Epithelial cell of esophagus (primary cell): ENCODE measurements at regions not wholly inside any gene's neighbourhood (a gene's known extent, or its start where the extent isn't known, plus 50 kb on each side); places are given as distances from the start of the nearest gene placed in this dataset.

ENCODE experiments used
- DNase-seq: peaks from one replicate; pipeline ENCODE4 v3.0.0; 2010; ENCODE audit warnings: low read depth
- H3K4me3 ChIP-seq: 2 replicates; pipeline ENCODE4 v1.5.1; 2011; ENCODE audit warnings: mild to moderate bottlenecking, low read length, control low read depth
- TF ChIP-seq, protein P1 (sequence below): IDR thresholded peaks from 2 replicates; pipeline ENCODE4 v1.5.1; 2011; ENCODE audit warnings: low read depth, mild to moderate bottlenecking, low read length, control low read depth, inconsistent platforms; ENCODE audit not compliant: insufficient read depth; ENCODE audit errors: missing control alignments

DNA sequence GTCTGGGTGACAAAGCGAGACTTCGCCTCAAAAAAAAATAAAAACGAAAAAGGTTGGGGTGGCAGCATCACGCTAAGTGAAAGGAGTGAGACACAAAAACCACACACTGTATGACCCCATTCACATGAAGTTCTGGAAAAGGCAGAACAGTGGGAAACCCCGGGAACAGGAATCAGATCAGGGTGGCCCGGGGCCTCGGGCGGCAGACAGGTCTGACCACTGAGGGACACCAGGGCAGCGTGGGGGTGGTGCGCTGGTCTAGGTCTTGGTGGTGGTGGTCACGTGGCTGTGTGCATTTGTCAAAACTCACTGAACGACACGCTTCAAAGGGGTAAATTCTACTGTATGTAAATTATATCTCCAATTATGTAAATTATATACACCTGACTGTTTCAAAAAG is 79.7 kb upstream of the PRR20G start:
- no peak for DNase-seq
- TF ChIP-seq, protein P1, sequence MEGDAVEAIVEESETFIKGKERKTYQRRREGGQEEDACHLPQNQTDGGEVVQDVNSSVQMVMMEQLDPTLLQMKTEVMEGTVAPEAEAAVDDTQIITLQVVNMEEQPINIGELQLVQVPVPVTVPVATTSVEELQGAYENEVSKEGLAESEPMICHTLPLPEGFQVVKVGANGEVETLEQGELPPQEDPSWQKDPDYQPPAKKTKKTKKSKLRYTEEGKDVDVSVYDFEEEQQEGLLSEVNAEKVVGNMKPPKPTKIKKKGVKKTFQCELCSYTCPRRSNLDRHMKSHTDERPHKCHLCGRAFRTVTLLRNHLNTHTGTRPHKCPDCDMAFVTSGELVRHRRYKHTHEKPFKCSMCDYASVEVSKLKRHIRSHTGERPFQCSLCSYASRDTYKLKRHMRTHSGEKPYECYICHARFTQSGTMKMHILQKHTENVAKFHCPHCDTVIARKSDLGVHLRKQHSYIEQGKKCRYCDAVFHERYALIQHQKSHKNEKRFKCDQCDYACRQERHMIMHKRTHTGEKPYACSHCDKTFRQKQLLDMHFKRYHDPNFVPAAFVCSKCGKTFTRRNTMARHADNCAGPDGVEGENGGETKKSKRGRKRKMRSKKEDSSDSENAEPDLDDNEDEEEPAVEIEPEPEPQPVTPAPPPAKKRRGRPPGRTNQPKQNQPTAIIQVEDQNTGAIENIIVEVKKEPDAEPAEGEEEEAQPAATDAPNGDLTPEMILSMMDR = no peak
- H3K4me3 ChIP-seq = no peak overlapping the region

DNA sequence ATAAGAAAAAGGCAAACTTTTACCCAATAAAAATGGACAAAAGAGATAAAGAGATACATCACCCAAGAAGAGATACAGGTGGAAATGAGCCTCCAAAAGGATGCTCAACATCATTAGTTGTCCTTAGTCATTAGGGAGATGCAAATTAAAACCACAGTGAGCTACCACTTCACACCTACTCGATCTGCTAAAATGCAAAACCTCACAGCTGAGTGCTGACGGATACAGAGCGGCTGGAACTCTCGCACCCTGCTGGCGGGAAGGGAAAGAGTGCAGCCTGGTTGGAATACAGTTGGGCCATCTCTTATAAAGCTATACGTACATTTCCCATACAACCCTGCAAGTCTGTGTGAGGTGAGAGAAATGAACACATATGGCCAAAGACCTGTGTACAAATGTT is 78.5 kb upstream of the PRR20G start:
- no peak overlapping the region for H3K4me3 ChIP-seq
- TF ChIP-seq, protein P1 = no peak
- no peak for DNase-seq

DNA sequence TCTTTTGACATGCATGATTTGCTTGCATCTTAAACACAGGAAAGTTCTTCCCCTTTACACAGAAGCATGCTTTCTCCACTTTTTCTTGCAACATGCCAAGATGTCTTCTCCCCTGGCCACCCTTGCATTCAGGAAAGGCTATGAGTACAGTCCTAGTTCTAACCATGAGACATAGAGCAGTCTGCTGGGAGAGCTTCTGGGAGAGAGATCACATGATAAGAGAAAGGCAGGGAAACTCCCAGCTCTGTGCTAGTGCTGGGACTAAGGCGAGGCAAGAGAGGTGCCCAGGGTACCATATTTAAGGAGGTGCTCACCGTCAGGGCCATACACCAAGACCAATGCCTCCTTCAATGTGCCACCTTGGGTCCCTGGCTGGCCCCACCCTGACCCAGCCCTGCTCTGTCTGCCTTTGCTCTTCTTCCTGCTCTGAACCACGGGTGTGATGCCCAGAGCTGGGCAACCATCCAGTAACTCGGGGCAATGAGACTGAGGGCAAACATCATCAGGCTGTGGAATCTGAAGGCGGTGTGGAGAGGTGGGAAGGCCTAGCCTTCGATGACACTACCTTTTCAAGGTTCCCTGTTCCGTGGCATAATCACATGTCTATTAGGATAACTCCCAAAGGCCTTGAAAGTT is 77.4 kb upstream of the PRR20G start:
- H3K4me3 ChIP-seq = no peak overlapping the region
- DNase-seq = no peak
- TF ChIP-seq, protein P1 = no peak

DNA sequence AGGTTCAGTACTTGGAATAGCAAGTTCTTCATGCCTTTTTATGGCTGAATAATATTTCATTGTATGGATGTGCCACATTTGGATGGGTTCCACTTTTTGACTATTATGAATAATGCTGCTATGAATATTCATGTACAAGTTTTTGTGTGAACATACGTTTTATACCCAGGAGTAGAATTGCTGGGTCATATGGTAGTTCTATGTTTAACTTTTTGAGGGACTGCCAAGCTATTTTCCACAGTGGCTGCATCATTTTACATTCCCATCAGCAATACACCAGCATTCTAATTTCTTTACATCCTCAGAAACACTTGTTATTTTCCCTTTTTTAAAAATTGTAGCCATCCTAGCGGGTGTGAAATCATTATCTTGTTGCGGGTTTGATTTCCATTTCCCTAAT is 76.0 kb upstream of the PRR20G start:
- no peak overlapping the region for H3K4me3 ChIP-seq
- TF ChIP-seq, protein P1 = no peak
- DNase-seq = no peak

DNA sequence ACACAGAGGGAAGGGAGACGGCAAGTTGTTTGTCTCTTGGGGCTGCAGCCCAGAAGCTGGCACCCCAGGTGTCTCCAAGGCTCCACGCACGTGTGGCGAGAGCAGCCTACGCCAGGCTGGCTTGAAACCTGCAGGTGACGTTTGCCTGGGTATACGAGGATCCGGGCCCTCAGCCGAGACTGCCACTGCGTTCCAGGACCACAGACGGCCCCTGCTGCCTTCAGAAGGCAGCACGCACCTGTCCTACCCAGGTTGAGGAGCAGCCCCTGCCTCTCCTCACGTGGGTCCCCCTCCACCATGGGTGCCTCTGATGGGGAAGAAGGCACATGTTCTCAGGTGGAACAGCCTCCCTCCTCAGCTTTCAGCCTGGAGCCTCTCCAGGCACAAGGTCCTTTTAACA is 75.3 kb upstream of the PRR20G start:
- no peak for DNase-seq
- H3K4me3 ChIP-seq = no peak overlapping the region
- TF ChIP-seq, protein P1 = no peak

DNA sequence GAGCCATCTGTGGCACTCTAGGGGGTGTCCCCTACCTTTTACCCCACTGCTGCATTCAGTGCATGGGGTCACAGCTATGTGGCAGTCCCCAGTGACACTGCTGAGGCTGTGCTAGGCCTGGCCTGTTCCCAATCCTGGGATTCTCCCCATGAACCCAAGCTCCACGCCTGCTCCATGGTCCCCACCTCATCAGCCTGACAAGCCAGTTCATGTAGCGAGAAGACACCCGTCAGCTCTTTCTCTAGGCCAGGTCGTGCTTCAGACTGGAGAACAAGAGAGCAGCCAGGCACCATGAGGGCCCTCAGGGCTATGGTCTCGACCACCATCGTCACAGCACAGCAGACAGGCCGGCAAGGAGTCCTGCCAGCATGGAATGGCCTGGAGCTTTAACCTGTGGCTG is 72.8 kb upstream of the PRR20G start:
- no peak for DNase-seq
- TF ChIP-seq, protein P1 = no peak
- no peak overlapping the region for H3K4me3 ChIP-seq

DNA sequence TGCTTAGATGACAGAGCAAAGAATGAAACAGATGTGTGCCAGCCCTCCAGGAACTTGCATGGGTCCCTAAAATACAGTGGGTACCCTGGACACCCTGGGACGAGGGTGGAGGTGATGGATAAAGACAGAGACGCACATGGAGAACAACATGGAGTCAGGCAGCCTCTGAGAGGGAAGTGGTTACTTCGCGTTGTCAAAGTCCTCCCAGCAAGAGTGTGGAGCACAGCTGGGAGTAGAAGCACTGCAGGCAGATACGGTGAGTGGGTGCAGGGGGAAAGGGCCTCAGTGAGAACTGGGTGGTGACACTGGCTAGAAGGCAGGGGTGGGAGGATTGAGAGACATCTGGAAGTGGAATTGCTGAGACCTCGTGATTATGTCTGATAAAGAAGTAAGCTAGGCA is 70.8 kb upstream of the PRR20G start:
- DNase-seq = no peak
- no peak overlapping the region for H3K4me3 ChIP-seq
- TF ChIP-seq, protein P1 = no peak
